HCT116 (cell line): ENCODE measurements at regions not wholly inside any gene's neighbourhood (a gene's known extent, or its start where the extent isn't known, plus 50 kb on each side); places are given as distances from the start of the nearest gene placed in this dataset.
A peak's percentile ranks its signal among the peaks of the same experiment; 100 is the strongest.

ENCODE experiments used
- ATAC-seq: fragments of 200-7000 bp; cut with Tn5 transposase; 2 replicates; pipeline ENCODE4 v1.9.1; 2020; ENCODE audit warnings: mild to moderate bottlenecking, moderate library complexity
- BruUV-seq: library from RNA; stranded (reverse); fragments of 400-500 nt; replicated peaks from 2 replicates; lab custom pipeline; 2021; lab: Mats Ljungman, UMichigan
- CTCF ChIA-PET: fragments of 300-600 bp; sonication (Branson Sonifier 250); formaldehyde crosslinking; loops from one replicate; lab custom pipeline; 2021; ENCODE audit warnings: antibody characterized with exemption; lab: Charles Lee
- POLR2A ChIA-PET: fragments of 300-600, 350-600 bp; sonication (Branson Sonifier 250); formaldehyde crosslinking; loops from one replicate; lab custom pipeline; 2021; ENCODE audit warnings: antibody characterized with exemption; lab: Charles Lee
- RAD21 ChIA-PET, 2 experiments: fragments of 300-600 bp; sonication (Branson Sonifier 250); formaldehyde crosslinking; loops; one replicate each; lab custom pipeline; 2023; ENCODE audit warnings: low total read pairs in 2 of 2; ENCODE audit not compliant: uncharacterized antibody in 2 of 2, unreplicated experiment in 2 of 2, low non-redundant PET in 1 of 2; lab: Charles Lee
- DNase-seq: peaks from one replicate; pipeline ENCODE4 v3.0.0-alpha.2; 2010; ENCODE audit warnings: low read depth, low spot score
- H2AFZ ChIP-seq: fragments of 200-600 bp; shearing (Covaris generic), sonication (generic); 2 replicates; pipeline ENCODE4 v1.6.1; 2017; ENCODE audit warnings: low read depth, mixed run types, mixed read lengths, antibody characterized with exemption, low read length; ENCODE audit not compliant: poor library complexity, severe bottlenecking
- H3K27ac ChIP-seq: 2 replicates; pipeline ENCODE4 v1.5.1; 2012; ENCODE audit warnings: low read depth, low read length
- H3K27me3 ChIP-seq: fragments of 200-600 bp; sonication (generic); 2 replicates; pipeline ENCODE4 v1.6.1; 2016; ENCODE audit warnings: mixed run types, low read length, mixed read lengths; ENCODE audit not compliant: insufficient read depth
- H3K36me3 ChIP-seq, 2 experiments: fragments of 200-500 bp in 1 of 2; fragments of 200-600 bp in 1 of 2; sonication (Bioruptor generic) in 1 of 2; sonication (generic) in 1 of 2; 2 replicates each; pipeline versions ENCODE4 v1.5.1 to v1.6.1; 2014 to 2016; ENCODE audit warnings: low read length in 2 of 2, inconsistent platforms in 1 of 2, mixed read lengths in 1 of 2, mixed run types in 1 of 2; ENCODE audit not compliant: insufficient read depth in 2 of 2, control insufficient read depth in 1 of 2
- H3K4me1 ChIP-seq, 2 experiments: fragments of 200-600 bp in 1 of 2; sonication (generic) in 1 of 2; 2 replicates each; pipeline versions ENCODE4 v1.5.1 to v1.6.1; 2012 to 2017; ENCODE audit warnings: low read length in 2 of 2, inconsistent platforms in 1 of 2, mild to moderate bottlenecking in 1 of 2, mixed read lengths in 1 of 2, mixed run types in 1 of 2, moderate library complexity in 1 of 2; ENCODE audit not compliant: insufficient read depth in 2 of 2, control insufficient read depth in 1 of 2
- H3K4me2 ChIP-seq: fragments of 200-600 bp; sonication (generic); 2 replicates; pipeline ENCODE4 v1.6.1; 2017; ENCODE audit warnings: mixed run types, low read length, mixed read lengths
- H3K4me3 ChIP-seq, 2 experiments: fragments of 200-600 bp in 1 of 2; sonication (generic) in 1 of 2; replicated peaks in 1 of 2; 2 replicates each; pipeline ENCODE4 v1.5.1; 2011 to 2016; ENCODE audit warnings: low read length in 2 of 2, control low read depth in 1 of 2, low read depth in 1 of 2, mild to moderate bottlenecking in 1 of 2, mixed read lengths in 1 of 2, mixed run types in 1 of 2
- H3K79me2 ChIP-seq: fragments of 200-600 bp; sonication (generic); 2 replicates; pipeline ENCODE4 v1.6.1; 2017; ENCODE audit warnings: mild to moderate bottlenecking, mixed run types, low read length, moderate library complexity, mixed read lengths; ENCODE audit not compliant: insufficient read depth
- H3K9ac ChIP-seq: fragments of 200-600 bp; sonication (generic); 2 replicates; pipeline ENCODE4 v1.6.1; 2016; ENCODE audit warnings: low read length, mixed read lengths
- H3K9me2 ChIP-seq: fragments of 200-600 bp; sonication (generic), shearing (Covaris generic); 2 replicates; pipeline ENCODE4 v1.6.1; 2017; ENCODE audit warnings: mixed run types, mild to moderate bottlenecking, moderate library complexity; ENCODE audit not compliant: insufficient read depth
- H3K9me3 ChIP-seq, 2 experiments: fragments of 200-500 bp in 1 of 2; fragments of 200-600 bp in 1 of 2; sonication (Bioruptor generic) in 1 of 2; sonication (generic) in 1 of 2; 2 replicates each; pipeline ENCODE4 v1.6.1; 2014 to 2017; ENCODE audit warnings: low read length in 2 of 2, mixed read lengths in 2 of 2, inconsistent platforms in 1 of 2, low read depth in 1 of 2, mild to moderate bottlenecking in 1 of 2, mixed run types in 1 of 2, moderate library complexity in 1 of 2; ENCODE audit not compliant: control insufficient read depth in 1 of 2, insufficient read depth in 1 of 2
- H4K20me1 ChIP-seq: fragments of 200-600 bp; sonication (generic), shearing (Covaris generic); 2 replicates; pipeline ENCODE4 v1.6.1; 2017; ENCODE audit warnings: mixed run types, mild to moderate bottlenecking, moderate library complexity; ENCODE audit not compliant: insufficient read depth
- ATF3 ChIP-seq: IDR thresholded peaks from 2 replicates; pipeline ENCODE4 v1.6.1; 2012
- CTCF ChIP-seq, 3 experiments: fragments of 200-600 bp in 1 of 3; sonication (generic) in 1 of 3; IDR thresholded peaks in 2 of 3; conservative IDR thresholded peaks in 1 of 3; 2 replicates each; pipeline ENCODE4 v1.5.1; 2012 to 2017; ENCODE audit warnings: low read depth in 2 of 3, low read length in 2 of 3, antibody characterized with exemption in 1 of 3, borderline replicate concordance in 1 of 3, control low read depth in 1 of 3, mild to moderate bottlenecking in 1 of 3, mixed read lengths in 1 of 3, mixed run types in 1 of 3, moderate library complexity in 1 of 3; ENCODE audit not compliant: insufficient read depth in 1 of 3
- EZH2 ChIP-seq: fragments of 200-600 bp; sonication (generic); IDR thresholded peaks from 2 replicates; pipeline ENCODE4 v1.6.1; 2017; ENCODE audit warnings: antibody characterized with exemption, mixed run types
- EZH2phosphoT487 ChIP-seq: fragments of 200-600 bp; IDR thresholded peaks from 2 replicates; pipeline ENCODE4 v1.6.1; 2018; ENCODE audit warnings: antibody characterized with exemption, borderline replicate concordance
- RAD21 ChIP-seq: IDR thresholded peaks from 2 replicates; pipeline ENCODE4 v1.6.1; 2012; ENCODE audit warnings: low read depth, mild to moderate bottlenecking
- REST ChIP-seq: IDR thresholded peaks from 2 replicates; pipeline ENCODE4 v1.6.1; 2012; ENCODE audit warnings: low read depth
- ZNF274 ChIP-seq: fragments of 200-500 bp; sonication (Bioruptor generic); IDR thresholded peaks from 2 replicates; pipeline ENCODE4 v1.6.1; 2014; ENCODE audit warnings: mild to moderate bottlenecking, low read depth, low read length, inconsistent platforms
- intact Hi-C: fragments of 100-400 bp; cut with micrococcal nuclease; formaldehyde crosslinking; loops from 2 replicates; pipeline ENCODE4 v1.10.0; 2022

GRCh38 chr6:118736440-118736839 is 85.0 kb upstream of the CEP85L start:
- DNase-seq (no peak), ATAC-seq (no peak)
- ChIA-PET CTCF (no interaction called here), POLR2A (no interaction called here), RAD21 (no interaction called here)
- Histone ChIP-seq H3K79me2 (no peaks in the 10 kb centered on the region), H4K20me1 (no peaks in the 10 kb centered on the region), H2AFZ (no peak overlapping the region), H3K4me3 (no peak overlapping the region), H3K27ac (no peak overlapping the region), H3K4me2 (no peak overlapping the region), H3K36me3 (no peaks in the 10 kb centered on the region), H3K9me3 (no peaks in the 10 kb centered on the region), H3K27me3 (no peaks in the 10 kb centered on the region), H3K4me1 (no peaks in the 10 kb centered on the region), H3K9me2 (no peaks in the 10 kb centered on the region), H3K9ac (no peak overlapping the region)
- no peak for TF ChIP-seq EZH2phosphoT487
- TF ChIP-seq ZNF274, result no peak
- TF ChIP-seq RAD21, result no peak
- TF ChIP-seq REST, result no peak
- no peak for TF ChIP-seq ATF3
- intact Hi-C loops, result no loop called here
- no TSS peak for BruUV-seq

- no peak overlapping the region for H2AFZ ChIP-seq
- no peaks in the 10 kb centered on the region for H3K36me3 ChIP-seq
- ATAC-seq (peak; percentile 65), DNase-seq (no peak)
- ChIA-PET RAD21 (no interaction called here), POLR2A (no interaction called here), CTCF (no interaction called here)
- no peak overlapping the region for H3K4me2 ChIP-seq
- H3K9ac ChIP-seq, result no peak overlapping the region
- H3K79me2 ChIP-seq, result no peaks in the 10 kb centered on the region
- TF ChIP-seq CTCF (IDR thresholded peaks at IDR 0.05 in 2 of 3, conservative IDR thresholded peaks at IDR 0.05 in 1 of 3; ENCODE audit: borderline replicate concordance in 1 of 3, insufficient read depth in 1 of 3, low read depth in 2 of 3, low read length in 2 of 3), result peak in 2 of 3 experiments; percentile 49 to 55; a peak in 4 of 6 replicates
- TF ChIP-seq RAD21, result peak; percentile 10; the same call in 1 of the 2 replicates
- TF ChIP-seq EZH2, result no peak
- no TSS peak for BruUV-seq
- H3K9me2 ChIP-seq, result no peaks in the 10 kb centered on the region
- no peak overlapping the region for H3K4me3 ChIP-seq
- no peaks in the 10 kb centered on the region for H4K20me1 ChIP-seq
- H3K27me3 ChIP-seq, result no peaks in the 10 kb centered on the region
- intact Hi-C loops, result no loop called here
- no peaks in the 10 kb centered on the region for H3K4me1 ChIP-seq
- H3K27ac ChIP-seq, result no peak overlapping the region
- no peaks in the 10 kb centered on the region for H3K9me3 ChIP-seq
Observed at GRCh38 chr6:118735320-118735719, 83.9 kb upstream of the CEP85L start.
